Mesothelial cell of epicardium (in vitro differentiated cells): ENCODE measurements at regions not wholly inside any gene's neighbourhood (a gene's known extent, or its start where the extent isn't known, plus 50 kb on each side); places are given as distances from the start of the nearest gene placed in this dataset.
"Not testable (repeated sequence)": the region's sequence is repeated elsewhere in the genome, so short reads cannot be mapped to it uniquely, and the experiment has no call there.

ENCODE experiments used
- DNase-seq, 2 experiments: peaks; one replicate each; pipeline ENCODE4 v3.0.0; 2021; ENCODE audit warnings: low spot score in 2 of 2; ENCODE audit not compliant: unreplicated experiment in 2 of 2
- H3K27ac Mint-ChIP-seq: 2 replicates; pipeline ENCODE4 v1.8.0; 2021; ENCODE audit warnings: mixed read lengths
- H3K27me3 Mint-ChIP-seq: 2 replicates; pipeline ENCODE4 v1.8.0; 2021; ENCODE audit warnings: low read depth, mixed read lengths
- H3K36me3 Mint-ChIP-seq: 2 replicates; pipeline ENCODE4 v1.8.0; 2021; ENCODE audit warnings: mixed read lengths
- H3K4me1 Mint-ChIP-seq: 2 replicates; pipeline ENCODE4 v1.8.0; 2021; ENCODE audit warnings: mixed read lengths
- H3K4me3 Mint-ChIP-seq: 2 replicates; pipeline ENCODE4 v1.8.0; 2021; ENCODE audit warnings: mild to moderate bottlenecking, moderate library complexity, mixed read lengths
- H3K9me3 Mint-ChIP-seq: 2 replicates; pipeline ENCODE4 v1.8.0; 2021; ENCODE audit warnings: mixed read lengths
- CTCF ChIP-seq: fragments of 200-600 bp; sonication (generic); IDR thresholded peaks from one replicate; pipeline ENCODE4 v1.5.0; 2021; ENCODE audit warnings: antibody characterized with exemption; ENCODE audit not compliant: unreplicated experiment

DNA sequence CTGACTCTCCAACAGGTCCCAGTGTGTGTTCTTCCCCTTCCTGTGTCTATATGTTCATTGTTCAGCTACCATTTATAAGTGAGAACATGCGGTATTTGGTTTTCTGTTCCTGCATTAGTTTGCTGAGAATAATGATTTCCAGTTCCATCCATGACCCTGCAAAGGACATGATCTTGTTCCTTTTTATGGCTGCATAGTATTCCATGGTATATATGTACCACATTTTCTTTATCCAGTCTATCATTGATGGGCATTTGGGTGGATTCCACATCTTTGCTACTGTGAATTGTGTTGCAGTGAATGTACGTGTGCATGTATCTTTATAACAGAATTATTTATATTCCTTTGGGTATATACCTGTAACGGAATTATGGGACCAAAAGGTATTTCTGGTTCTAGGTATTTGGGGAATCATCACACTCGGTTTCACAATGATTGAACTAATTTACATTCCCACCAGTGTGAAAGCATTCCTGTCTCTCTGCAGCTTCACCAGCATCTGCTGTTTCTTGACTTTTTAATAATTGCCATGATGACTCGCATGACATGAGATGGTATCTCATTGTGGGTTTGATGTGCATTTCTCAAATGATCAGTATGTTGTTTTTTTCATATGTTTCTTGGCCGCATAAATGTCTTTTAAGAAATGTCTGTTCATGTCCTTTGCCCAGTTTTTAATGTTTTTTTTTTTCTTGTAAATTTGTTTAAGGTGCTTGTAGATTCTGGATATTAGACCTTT, 60.2 kb downstream of the LSMEM1 start:
- Mint-ChIP-seq H3K27me3 (no peaks in the 10 kb centered on the region), H3K27ac (no peak overlapping the region), H3K9me3 (peaks cover 30% of the 10 kb centered on the region), H3K4me3 (no peak overlapping the region), H3K36me3 (peaks cover 1% of the 10 kb centered on the region), H3K4me1 (peaks cover 22% of the 10 kb centered on the region)
- DNase-seq = no peak
- TF ChIP-seq CTCF = no peak

DNA sequence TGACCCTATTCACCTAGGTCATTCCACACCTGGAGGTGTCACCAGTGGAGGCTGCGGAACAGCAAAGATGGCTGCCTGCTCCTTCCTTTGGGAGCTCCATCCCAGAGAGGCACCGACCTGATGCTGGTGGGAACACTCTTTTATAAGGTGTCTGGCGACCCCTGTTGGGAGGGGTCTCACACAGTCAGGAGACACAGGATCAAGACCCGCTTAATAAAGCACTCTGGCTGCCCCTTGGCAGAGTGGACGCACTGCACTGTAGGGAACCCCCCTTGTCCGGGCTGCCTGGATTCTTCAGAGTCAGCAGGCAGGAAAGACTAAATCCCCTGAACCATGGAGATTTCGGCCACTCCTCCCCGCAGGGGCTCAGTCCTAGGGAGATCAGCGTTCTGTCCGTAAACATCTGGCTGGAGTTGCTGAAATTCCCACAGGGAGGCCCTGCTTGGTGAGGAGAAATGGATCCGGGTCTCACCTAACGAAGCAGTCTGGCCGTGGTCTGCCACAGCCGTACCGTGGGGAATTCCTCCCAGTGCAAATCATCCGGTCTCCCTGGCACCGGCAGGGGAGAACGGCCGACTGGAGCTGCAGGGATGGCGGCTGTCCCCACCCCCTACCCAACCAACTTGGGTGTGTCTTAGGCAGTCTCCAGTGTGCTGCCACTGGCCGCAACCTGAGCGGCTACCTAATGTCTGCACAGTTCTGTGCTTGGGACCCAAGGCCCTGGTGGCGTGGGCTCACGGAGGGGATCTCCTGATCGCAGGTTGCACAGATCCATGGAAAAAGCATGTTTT, 66.1 kb downstream of the LSMEM1 start:
- no peaks in the 10 kb centered on the region for H3K27me3 Mint-ChIP-seq
- no peak overlapping the region for H3K4me3 Mint-ChIP-seq
- H3K4me1 Mint-ChIP-seq = no peaks in the 10 kb centered on the region
- peaks cover 27% of the 10 kb centered on the region for H3K9me3 Mint-ChIP-seq
- no peak for DNase-seq
- peaks cover 1% of the 10 kb centered on the region for H3K36me3 Mint-ChIP-seq
- no peak overlapping the region for H3K27ac Mint-ChIP-seq
- no peak for TF ChIP-seq CTCF

- Mint-ChIP-seq H3K9me3 (peaks cover 24% of the 10 kb centered on the region), H3K27me3 (no peaks in the 10 kb centered on the region), H3K36me3 (peaks cover 1% of the 10 kb centered on the region), H3K4me1 (no peaks in the 10 kb centered on the region), H3K4me3 (no peak overlapping the region), H3K27ac (no peak overlapping the region)
- no peak for DNase-seq
- no peak for TF ChIP-seq CTCF
Measured at GRCh38 chr7:112547916-112548315, 67.1 kb downstream of the LSMEM1 start.

GRCh38 chr7:112550468-112551060, 69.8 kb downstream of the LSMEM1 start:
- H3K4me1 Mint-ChIP-seq = no peaks in the 10 kb centered on the region
- no peak overlapping the region for H3K4me3 Mint-ChIP-seq
- no peak overlapping the region for H3K27ac Mint-ChIP-seq
- TF ChIP-seq CTCF = peak; percentile 20
- peaks cover 4% of the 10 kb centered on the region for H3K9me3 Mint-ChIP-seq
- H3K36me3 Mint-ChIP-seq = no peaks in the 10 kb centered on the region
- no peaks in the 10 kb centered on the region for H3K27me3 Mint-ChIP-seq
- DNase-seq = no peak

GRCh38 chr7:112551521-112551920, 70.7 kb downstream of the LSMEM1 start:
- not testable (repeated sequence) for H3K4me3 Mint-ChIP-seq, H3K9me3 Mint-ChIP-seq, DNase-seq, H3K27ac Mint-ChIP-seq, H3K27me3 Mint-ChIP-seq, H3K4me1 Mint-ChIP-seq, H3K36me3 Mint-ChIP-seq

GRCh38 chr7:112554591-112554990, 73.8 kb downstream of the LSMEM1 start:
- no peaks in the 10 kb centered on the region for H3K4me1 Mint-ChIP-seq
- H3K9me3 Mint-ChIP-seq = peaks cover 4% of the 10 kb centered on the region
- TF ChIP-seq CTCF = peak; percentile 46
- no peaks in the 10 kb centered on the region for H3K36me3 Mint-ChIP-seq
- no peaks in the 10 kb centered on the region for H3K27me3 Mint-ChIP-seq
- H3K27ac Mint-ChIP-seq = no peak overlapping the region
- no peak overlapping the region for H3K4me3 Mint-ChIP-seq
- no peak for DNase-seq
